ENCODE measurements at regions not wholly inside any gene's neighbourhood (a gene's known extent, or its start where the extent isn't known, plus 50 kb on each side); places are given as distances from the start of the nearest gene placed in this dataset.

DNA sequence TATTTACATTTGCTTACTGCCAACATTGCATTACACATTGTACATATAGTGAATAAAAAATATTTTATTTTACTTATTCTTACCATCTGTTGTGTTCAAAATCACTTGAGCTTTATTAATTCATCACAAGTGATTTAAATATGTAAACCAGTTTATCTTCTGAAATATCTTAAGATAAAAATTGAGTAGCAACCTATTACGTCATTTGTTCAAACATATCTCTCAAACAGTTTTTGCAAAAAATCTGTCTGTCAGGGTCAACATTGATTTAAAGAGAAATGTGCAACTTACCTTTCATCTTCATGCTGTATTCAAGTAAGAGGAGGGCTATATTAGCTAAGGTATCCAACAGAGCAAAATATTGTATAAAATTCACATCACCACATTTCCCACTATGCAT, 610.1 kb downstream of the PCDH19 start:
- TF ChIP-seq, protein P1, sequence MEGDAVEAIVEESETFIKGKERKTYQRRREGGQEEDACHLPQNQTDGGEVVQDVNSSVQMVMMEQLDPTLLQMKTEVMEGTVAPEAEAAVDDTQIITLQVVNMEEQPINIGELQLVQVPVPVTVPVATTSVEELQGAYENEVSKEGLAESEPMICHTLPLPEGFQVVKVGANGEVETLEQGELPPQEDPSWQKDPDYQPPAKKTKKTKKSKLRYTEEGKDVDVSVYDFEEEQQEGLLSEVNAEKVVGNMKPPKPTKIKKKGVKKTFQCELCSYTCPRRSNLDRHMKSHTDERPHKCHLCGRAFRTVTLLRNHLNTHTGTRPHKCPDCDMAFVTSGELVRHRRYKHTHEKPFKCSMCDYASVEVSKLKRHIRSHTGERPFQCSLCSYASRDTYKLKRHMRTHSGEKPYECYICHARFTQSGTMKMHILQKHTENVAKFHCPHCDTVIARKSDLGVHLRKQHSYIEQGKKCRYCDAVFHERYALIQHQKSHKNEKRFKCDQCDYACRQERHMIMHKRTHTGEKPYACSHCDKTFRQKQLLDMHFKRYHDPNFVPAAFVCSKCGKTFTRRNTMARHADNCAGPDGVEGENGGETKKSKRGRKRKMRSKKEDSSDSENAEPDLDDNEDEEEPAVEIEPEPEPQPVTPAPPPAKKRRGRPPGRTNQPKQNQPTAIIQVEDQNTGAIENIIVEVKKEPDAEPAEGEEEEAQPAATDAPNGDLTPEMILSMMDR (IDR thresholded peaks at IDR 0.05; ENCODE audit: extremely low read depth, insufficient read depth, missing control alignments): no peak
- in situ Hi-C loops (cut with MboI; ENCODE audit: low pct_unique_long_range_greater_than_20kb, low sequenced_read_pairs, unreplicated experiment): no loop called here
- no peak for DNase-seq (ENCODE audit: low spot score)

DNA sequence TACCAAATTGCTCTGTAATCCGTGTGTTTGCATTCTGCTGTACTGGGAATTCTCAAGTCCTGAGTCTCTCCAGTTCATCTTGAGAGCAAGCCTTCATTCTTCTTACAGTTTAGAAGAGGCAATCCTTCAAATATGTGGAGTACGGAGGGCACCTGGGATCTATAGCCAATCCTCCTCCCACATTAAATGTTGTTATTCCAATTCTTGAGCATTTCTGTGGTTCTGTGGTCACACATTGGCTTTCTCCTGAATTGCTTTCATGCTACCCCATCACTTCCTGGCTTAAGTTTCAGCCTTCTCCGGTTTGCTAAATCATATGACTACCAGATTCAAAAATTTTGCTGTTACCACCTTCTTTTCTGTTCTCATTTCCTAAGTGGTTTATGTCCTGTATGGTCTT, 611.1 kb downstream of the PCDH19 start:
- no peak for DNase-seq (ENCODE audit: low spot score)
- TF ChIP-seq, protein P1 (IDR thresholded peaks at IDR 0.05; ENCODE audit: extremely low read depth, insufficient read depth, missing control alignments): no peak
- in situ Hi-C loops (cut with MboI; ENCODE audit: low pct_unique_long_range_greater_than_20kb, low sequenced_read_pairs, unreplicated experiment): no loop called here

DNA sequence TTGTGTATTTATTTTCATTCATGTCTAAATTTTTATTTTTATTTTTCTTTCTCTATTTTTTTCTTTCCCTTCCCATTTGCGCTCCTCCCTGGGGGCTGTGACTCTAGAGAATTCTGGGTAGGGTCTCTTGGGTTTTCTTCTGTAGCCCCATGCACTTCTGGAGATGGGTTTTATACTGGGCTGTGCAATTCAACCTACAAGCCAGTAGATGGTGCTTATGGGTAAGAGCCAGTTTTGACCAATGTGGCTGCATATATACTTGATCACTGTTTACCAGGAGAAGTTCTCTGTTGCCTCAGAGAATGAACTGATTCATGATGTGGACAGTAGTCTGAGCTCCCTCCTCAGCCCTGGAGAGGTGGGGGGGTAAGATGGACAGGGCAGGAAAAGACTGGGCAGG, 614.6 kb downstream of the PCDH19 start:
- in situ Hi-C loops (cut with MboI; ENCODE audit: low pct_unique_long_range_greater_than_20kb, low sequenced_read_pairs, unreplicated experiment): no loop called here
- TF ChIP-seq, protein P1 (IDR thresholded peaks at IDR 0.05; ENCODE audit: extremely low read depth, insufficient read depth, missing control alignments): peak; percentile 39
- no peak for DNase-seq (ENCODE audit: low spot score)

DNA sequence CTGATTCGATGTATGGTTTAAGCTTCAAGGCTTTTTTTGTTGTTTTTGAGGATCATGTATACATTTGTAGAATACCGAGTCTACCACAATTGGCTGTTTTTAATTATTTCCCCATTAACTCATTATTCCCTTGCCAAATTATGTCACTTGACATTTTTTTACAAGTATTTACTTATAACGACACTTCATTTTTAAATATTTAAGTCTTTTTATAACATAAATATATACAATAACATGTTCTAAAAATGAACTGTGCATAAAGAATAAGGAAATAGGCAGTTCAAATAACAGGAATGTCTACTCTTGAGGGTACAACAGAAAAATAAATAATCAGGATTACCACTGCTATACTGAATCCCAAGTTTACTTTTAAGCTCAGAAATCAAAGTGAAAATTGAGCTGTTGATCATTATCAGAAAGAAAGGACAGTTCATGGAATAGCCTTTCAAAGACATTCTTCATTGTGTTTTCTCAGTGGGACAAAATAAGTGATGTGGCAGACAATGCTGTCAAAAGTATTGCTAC, 627.5 kb downstream of the PCDH19 start:
- no peak for DNase-seq (ENCODE audit: low spot score)
- in situ Hi-C loops (cut with MboI; ENCODE audit: low pct_unique_long_range_greater_than_20kb, low sequenced_read_pairs, unreplicated experiment): no loop called here
- TF ChIP-seq, protein P1 (IDR thresholded peaks at IDR 0.05; ENCODE audit: extremely low read depth, insufficient read depth, missing control alignments): no peak

DNA sequence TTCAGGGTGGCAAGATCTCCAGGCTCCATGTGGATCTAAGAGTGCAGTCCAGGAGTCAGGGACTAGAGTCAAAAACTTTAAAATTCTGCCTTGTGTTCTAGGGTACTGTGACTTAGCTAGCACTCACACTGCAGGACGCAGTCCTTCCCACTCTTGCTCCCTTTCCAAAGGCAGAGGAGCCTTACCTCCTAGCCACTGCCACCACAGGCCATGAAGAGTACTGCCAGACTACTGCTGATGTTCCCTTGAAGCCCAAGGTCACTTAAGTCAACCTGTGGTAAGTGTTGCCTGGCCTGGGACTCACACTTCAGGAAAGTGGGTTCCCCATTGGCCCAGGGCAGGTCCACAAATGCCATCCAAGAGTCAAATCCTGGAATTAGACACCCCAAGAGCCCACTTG, 632.2 kb downstream of the PCDH19 start:
- no peak for DNase-seq (ENCODE audit: low spot score)
- in situ Hi-C loops (cut with MboI; ENCODE audit: low pct_unique_long_range_greater_than_20kb, low sequenced_read_pairs, unreplicated experiment): no loop called here
- TF ChIP-seq, protein P1 (IDR thresholded peaks at IDR 0.05; ENCODE audit: extremely low read depth, insufficient read depth, missing control alignments): no peak

DNA sequence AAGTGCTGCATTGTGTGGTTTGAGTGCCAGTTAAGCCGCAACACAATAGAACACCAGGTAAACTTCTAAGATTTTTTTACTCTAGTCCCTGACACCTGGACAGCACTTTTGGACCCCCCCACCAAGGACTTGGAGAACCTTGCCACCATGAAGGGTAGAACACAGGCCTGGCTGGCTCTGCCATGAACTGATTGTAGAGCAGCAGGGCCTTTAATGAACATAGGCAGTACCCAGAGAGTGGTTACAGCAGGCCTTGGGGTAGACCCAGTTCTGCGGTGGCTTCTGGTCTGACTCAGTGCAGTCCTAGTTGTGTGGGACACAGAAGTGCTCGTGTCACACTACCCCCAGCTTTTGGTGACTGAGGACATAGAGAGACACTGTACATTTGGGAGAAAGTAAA, 648.3 kb downstream of the PCDH19 start:
- TF ChIP-seq, protein P1 (IDR thresholded peaks at IDR 0.05; ENCODE audit: extremely low read depth, insufficient read depth, missing control alignments): no peak
- in situ Hi-C loops (cut with MboI; ENCODE audit: low pct_unique_long_range_greater_than_20kb, low sequenced_read_pairs, unreplicated experiment): no loop called here
- DNase-seq (ENCODE audit: low spot score): no peak

DNA sequence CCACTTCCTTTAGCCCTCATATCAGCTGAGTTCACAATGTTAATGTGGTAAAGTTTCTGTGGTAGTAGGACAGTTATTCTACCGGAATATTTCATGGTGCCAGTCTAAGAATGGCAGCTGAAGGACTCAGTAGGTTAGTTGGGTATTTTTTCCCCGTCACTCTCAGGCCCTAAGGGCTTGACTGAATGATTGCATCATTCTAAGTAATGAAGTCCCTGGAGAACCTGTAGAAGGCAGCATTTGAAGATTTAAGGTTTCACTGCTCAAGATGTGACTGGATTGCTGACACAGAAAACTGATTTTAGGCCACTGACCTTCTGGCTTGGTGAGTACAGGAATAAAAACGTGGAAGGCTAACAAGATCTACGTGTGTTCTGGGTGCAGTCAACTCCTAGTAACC, 657.3 kb downstream of the PCDH19 start:
- in situ Hi-C loops (cut with MboI; ENCODE audit: low pct_unique_long_range_greater_than_20kb, low sequenced_read_pairs, unreplicated experiment): no loop called here

More for the DNA sequence above, 657.3 kb downstream of the PCDH19 start:
- TF ChIP-seq, protein P1 (IDR thresholded peaks at IDR 0.05; ENCODE audit: extremely low read depth, insufficient read depth, missing control alignments): no peak
- no peak for DNase-seq (ENCODE audit: low spot score)

Measured in GM13977 (cell line).